ENCODE measurements at regions not wholly inside any gene's neighbourhood (a gene's known extent, or its start where the extent isn't known, plus 50 kb on each side); places are given as distances from the start of the nearest gene placed in this dataset.
A peak's percentile ranks its signal among the peaks of the same experiment; 100 is the strongest.
"Not testable (repeated sequence)": the region's sequence is repeated elsewhere in the genome, so short reads cannot be mapped to it uniquely, and the experiment has no call there.

GRCh38 chr11:3514635-3515424 is 127.0 kb downstream of the ART5 start:
- not testable (repeated sequence) for DNase-seq (ENCODE audit: low read depth in 4 of 4, low spot score in 3 of 4)

GRCh38 chr11:3513311-3513710 is 128.5 kb downstream of the ART5 start:
- DNase-seq (ENCODE audit: low read depth in 4 of 4, low spot score in 3 of 4) = not testable (repeated sequence)

- not testable (repeated sequence) for DNase-seq (ENCODE audit: low read depth in 4 of 4, low spot score in 3 of 4)
These were observed 129.0 kb downstream of the ART5 start for GRCh38 chr11:3512751-3513150.

GRCh38 chr11:3512133-3512703 is 129.6 kb downstream of the ART5 start:
- peak in 1 of 4 donors; percentile 24 for DNase-seq (ENCODE audit: low read depth in 4 of 4, low spot score in 3 of 4)

GRCh38 chr11:3511416-3512132 is 130.2 kb downstream of the ART5 start:
- DNase-seq (ENCODE audit: low read depth in 4 of 4, low spot score in 3 of 4) = not testable (repeated sequence)

- not testable (repeated sequence) for DNase-seq (ENCODE audit: low read depth in 4 of 4, low spot score in 3 of 4)
These were observed 130.6 kb upstream of the ZNF195 start for GRCh38 chr11:3509563-3509962.

GRCh38 chr11:3499198-3499597 is 120.3 kb upstream of the ZNF195 start:
- not testable (repeated sequence) for DNase-seq (ENCODE audit: low read depth in 4 of 4, low spot score in 3 of 4)

GRCh38 chr11:3498356-3498755 is 119.4 kb upstream of the ZNF195 start:
- not testable (repeated sequence) for DNase-seq (ENCODE audit: low read depth in 4 of 4, low spot score in 3 of 4)

- not testable (repeated sequence) for DNase-seq (ENCODE audit: low read depth in 4 of 4, low spot score in 3 of 4)
These were observed 114.2 kb upstream of the ZNF195 start for GRCh38 chr11:3493152-3493551.

GRCh38 chr11:3488003-3488402 is 109.1 kb upstream of the ZNF195 start:
- DNase-seq (ENCODE audit: low read depth in 4 of 4, low spot score in 3 of 4) = not testable (repeated sequence)

GRCh38 chr11:3485737-3486136 is 106.8 kb upstream of the ZNF195 start:
- not testable (repeated sequence) for DNase-seq (ENCODE audit: low read depth in 4 of 4, low spot score in 3 of 4)

- DNase-seq (ENCODE audit: low read depth in 4 of 4, low spot score in 3 of 4) = peak in 2 of 4 donors; percentile 8 to 9
These were observed 98.3 kb upstream of the ZNF195 start for GRCh38 chr11:3476937-3477885.

- not testable (repeated sequence) for DNase-seq (ENCODE audit: low read depth in 4 of 4, low spot score in 3 of 4)
These were observed 97.4 kb upstream of the ZNF195 start for GRCh38 chr11:3476084-3476936.

- not testable (repeated sequence) for DNase-seq (ENCODE audit: low read depth in 4 of 4, low spot score in 3 of 4)
These were observed 90.0 kb upstream of the ZNF195 start for GRCh38 chr11:3468963-3469362.

- DNase-seq (ENCODE audit: low read depth in 4 of 4, low spot score in 3 of 4) = not testable (repeated sequence)
These were observed 88.7 kb upstream of the ZNF195 start for GRCh38 chr11:3467599-3467998.

GRCh38 chr11:3455666-3456065 is 76.7 kb upstream of the ZNF195 start:
- not testable (repeated sequence) for DNase-seq (ENCODE audit: low read depth in 4 of 4, low spot score in 3 of 4)

GRCh38 chr11:3454844-3455243 is 75.9 kb upstream of the ZNF195 start:
- peak in 3 of 4 donors; percentile 3 to 16 (median 15) for DNase-seq (ENCODE audit: low read depth in 4 of 4, low spot score in 3 of 4)

- not testable (repeated sequence) for DNase-seq (ENCODE audit: low read depth in 4 of 4, low spot score in 3 of 4)
These were observed 74.8 kb upstream of the ZNF195 start for GRCh38 chr11:3453596-3454256.

- not testable (repeated sequence) for DNase-seq (ENCODE audit: low read depth in 4 of 4, low spot score in 3 of 4)
These were observed 71.9 kb upstream of the ZNF195 start for GRCh38 chr11:3450822-3451221.

All from left renal pelvis (tissue), 4 donors.